ENCODE measurements at regions not wholly inside any gene's neighbourhood (a gene's known extent, or its start where the extent isn't known, plus 50 kb on each side); places are given as distances from the start of the nearest gene placed in this dataset.

DNA sequence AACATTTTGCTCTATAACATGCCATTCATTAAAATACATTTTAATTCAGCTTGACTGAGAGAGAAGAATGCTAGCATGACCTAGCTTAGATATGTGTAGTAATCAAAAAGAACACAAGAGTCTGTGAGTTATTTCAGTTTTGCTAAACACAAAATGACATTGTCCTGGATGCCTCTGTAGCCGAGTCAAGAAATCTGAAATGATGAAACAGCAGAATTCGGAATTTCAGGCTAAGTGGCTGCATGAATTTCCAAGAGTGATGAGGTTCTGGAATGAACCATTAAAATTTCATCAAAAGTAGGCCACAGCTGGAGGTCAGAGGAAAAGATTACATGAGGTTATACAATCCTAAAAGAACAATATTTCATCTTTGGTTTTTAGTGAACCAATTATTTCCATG, 79.1 kb upstream of the CXADR start:
- TF ChIP-seq, protein P1, sequence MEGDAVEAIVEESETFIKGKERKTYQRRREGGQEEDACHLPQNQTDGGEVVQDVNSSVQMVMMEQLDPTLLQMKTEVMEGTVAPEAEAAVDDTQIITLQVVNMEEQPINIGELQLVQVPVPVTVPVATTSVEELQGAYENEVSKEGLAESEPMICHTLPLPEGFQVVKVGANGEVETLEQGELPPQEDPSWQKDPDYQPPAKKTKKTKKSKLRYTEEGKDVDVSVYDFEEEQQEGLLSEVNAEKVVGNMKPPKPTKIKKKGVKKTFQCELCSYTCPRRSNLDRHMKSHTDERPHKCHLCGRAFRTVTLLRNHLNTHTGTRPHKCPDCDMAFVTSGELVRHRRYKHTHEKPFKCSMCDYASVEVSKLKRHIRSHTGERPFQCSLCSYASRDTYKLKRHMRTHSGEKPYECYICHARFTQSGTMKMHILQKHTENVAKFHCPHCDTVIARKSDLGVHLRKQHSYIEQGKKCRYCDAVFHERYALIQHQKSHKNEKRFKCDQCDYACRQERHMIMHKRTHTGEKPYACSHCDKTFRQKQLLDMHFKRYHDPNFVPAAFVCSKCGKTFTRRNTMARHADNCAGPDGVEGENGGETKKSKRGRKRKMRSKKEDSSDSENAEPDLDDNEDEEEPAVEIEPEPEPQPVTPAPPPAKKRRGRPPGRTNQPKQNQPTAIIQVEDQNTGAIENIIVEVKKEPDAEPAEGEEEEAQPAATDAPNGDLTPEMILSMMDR (IDR thresholded peaks at IDR 0.05): no peak
- no peak for TF ChIP-seq POLR2A (IDR thresholded peaks at IDR 0.05)
